ENCODE measurements at regions not wholly inside any gene's neighbourhood (a gene's known extent, or its start where the extent isn't known, plus 50 kb on each side); places are given as distances from the start of the nearest gene placed in this dataset.

DNA sequence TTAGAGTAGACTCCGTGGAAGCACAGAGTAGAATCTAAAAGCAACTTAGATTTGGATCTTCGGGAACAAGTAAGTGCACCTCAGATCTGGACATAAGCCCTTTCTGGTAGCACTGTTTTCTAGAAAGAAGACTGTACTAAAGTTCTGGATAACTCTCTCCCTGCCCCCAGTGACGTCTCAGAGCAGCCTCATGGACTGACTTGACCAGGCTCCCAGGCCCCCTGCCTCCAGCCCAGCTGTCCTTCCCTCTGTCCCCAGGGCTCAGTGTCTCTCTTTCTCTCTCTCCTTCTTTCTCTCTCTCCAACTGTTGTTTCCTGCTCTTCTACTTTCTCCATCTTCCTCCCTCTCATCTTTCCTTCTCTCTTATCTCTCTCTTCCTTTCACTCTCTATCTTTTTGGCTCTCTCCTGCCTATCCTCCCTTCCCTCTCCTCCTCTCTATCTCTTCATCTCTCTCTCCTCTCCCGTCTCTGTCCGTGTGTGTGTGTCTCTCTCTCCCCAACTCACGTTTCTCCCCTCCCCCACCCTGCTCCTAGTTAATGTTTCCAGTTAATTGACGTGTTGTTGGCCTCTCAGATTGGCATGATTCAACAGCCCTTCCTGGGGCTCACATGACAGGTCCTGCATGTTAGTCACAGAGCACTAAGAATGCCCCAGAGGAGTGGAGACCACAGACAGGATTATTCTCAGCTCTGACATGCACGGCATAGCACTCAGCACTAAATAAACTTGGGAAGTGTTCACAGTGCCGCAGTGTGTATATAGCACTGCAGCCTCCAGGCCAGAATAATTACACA lies 180.4 kb upstream of the FOXQ1 start:
- peaks cover 23% of the 10 kb centered on the region for H3K4me1 ChIP-seq (ENCODE audit: insufficient read depth)
- H3K79me2 ChIP-seq (ENCODE audit: insufficient read depth), result no peaks in the 10 kb centered on the region
- in situ Hi-C loops (cut with MboI), result no loop called here
- 43 to 47% methylated on average over 9 of the region's 9 CpGs for WGBS, 2 experiments (ENCODE audit: low coverage in 1 of 2, low lambda C conversion rate in 2 of 2, missing lambda C conversion rate in 2 of 2)
- H3K36me3 ChIP-seq (ENCODE audit: low read depth), result no peaks in the 10 kb centered on the region
- H3K9me3 ChIP-seq (ENCODE audit: low read depth), result no peaks in the 10 kb centered on the region
- H3K27ac ChIP-seq, result no peak overlapping the region
- peak; percentile 89 for DNase-seq
- H2AFZ ChIP-seq, result no peak overlapping the region
- H3K27me3 ChIP-seq (replicated peaks; ENCODE audit: insufficient read depth), result no peaks in the 10 kb centered on the region
- no peaks in the 10 kb centered on the region for H4K20me1 ChIP-seq (ENCODE audit: insufficient read depth)
- peaks cover 11% of the 10 kb centered on the region for H3F3A ChIP-seq (ENCODE audit: insufficient read depth)
- H3K4me3 ChIP-seq, result no peak overlapping the region
- no peaks in the 10 kb centered on the region for H3K9me2 ChIP-seq (ENCODE audit: insufficient read depth)
- no peak overlapping the region for H3K4me2 ChIP-seq (ENCODE audit: unreplicated experiment)
- no peak overlapping the region for H3K9ac ChIP-seq
- TF ChIP-seq EZH2phosphoT487 (IDR thresholded peaks at IDR 0.05; ENCODE audit: insufficient read depth, low read depth) (0 out of 2 replicates have a peak, but pooled peaks have one; percentile 28), EZH2 (IDR thresholded peaks at IDR 0.05; ENCODE audit: insufficient read depth, poor library complexity, severe bottlenecking) (no peak)

DNA sequence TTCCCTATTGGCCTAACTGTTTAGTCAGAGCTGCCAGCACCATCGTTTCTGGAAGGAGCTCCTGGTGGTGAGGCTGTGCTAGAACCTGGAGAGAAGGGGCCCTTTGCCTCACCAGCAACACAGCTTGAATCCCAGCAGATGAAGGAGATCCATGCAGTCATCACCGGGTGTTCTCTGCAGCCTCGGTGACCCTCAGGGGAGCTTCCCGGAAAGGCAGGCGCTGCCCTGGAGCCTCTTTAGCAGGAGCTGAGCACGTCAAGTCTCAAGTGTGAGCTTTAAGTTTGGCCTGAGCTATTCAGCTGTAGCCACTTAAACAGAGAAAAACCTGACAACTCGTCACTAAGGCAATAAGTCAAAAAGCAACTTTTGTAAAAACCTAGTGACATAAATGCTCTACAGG lies 181.2 kb upstream of the FOXQ1 start:
- H3K27me3 ChIP-seq (replicated peaks; ENCODE audit: insufficient read depth), result no peaks in the 10 kb centered on the region
- H4K20me1 ChIP-seq (ENCODE audit: insufficient read depth), result no peaks in the 10 kb centered on the region
- no peak overlapping the region for H3K4me3 ChIP-seq
- in situ Hi-C loops (cut with MboI), result no loop called here
- peaks cover 18% of the 10 kb centered on the region for H3K4me1 ChIP-seq (ENCODE audit: insufficient read depth)
- H3K27ac ChIP-seq, result no peak overlapping the region
- DNase-seq, result no peak
- no peak overlapping the region for H3K4me2 ChIP-seq (ENCODE audit: unreplicated experiment)
- TF ChIP-seq EZH2 (IDR thresholded peaks at IDR 0.05; ENCODE audit: insufficient read depth, poor library complexity, severe bottlenecking) (no peak), EZH2phosphoT487 (IDR thresholded peaks at IDR 0.05; ENCODE audit: insufficient read depth, low read depth) (no peak)
- no peaks in the 10 kb centered on the region for H3K9me2 ChIP-seq (ENCODE audit: insufficient read depth)
- no peaks in the 10 kb centered on the region for H3K36me3 ChIP-seq (ENCODE audit: low read depth)
- 81 to 83% methylated on average over 7 of the region's 7 CpGs for WGBS, 2 experiments (ENCODE audit: low coverage in 1 of 2, low lambda C conversion rate in 2 of 2, missing lambda C conversion rate in 2 of 2)
- no peaks in the 10 kb centered on the region for H3K9me3 ChIP-seq (ENCODE audit: low read depth)
- H2AFZ ChIP-seq, result no peak overlapping the region
- peaks cover 6% of the 10 kb centered on the region for H3F3A ChIP-seq (ENCODE audit: insufficient read depth)
- H3K9ac ChIP-seq, result no peak overlapping the region
- no peaks in the 10 kb centered on the region for H3K79me2 ChIP-seq (ENCODE audit: insufficient read depth)

DNA sequence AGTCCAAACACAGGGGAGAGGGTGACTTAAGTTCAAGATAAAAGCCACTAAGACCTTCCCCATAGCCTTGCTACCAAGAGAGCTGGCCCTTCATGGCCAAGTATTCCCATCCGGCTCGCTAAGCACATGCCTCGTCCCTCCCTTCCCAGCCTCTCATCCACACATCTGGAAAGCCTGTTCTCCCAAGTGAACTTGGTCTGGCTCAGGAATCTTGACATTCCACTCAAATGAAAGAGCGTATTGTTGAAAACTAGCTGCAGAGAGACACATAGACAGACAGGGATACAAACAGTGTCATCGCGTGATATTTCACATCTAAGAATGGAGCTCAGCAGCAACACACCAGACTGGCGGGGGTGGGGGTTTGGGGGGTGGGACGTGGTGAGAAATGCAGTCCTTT lies 182.8 kb upstream of the FOXQ1 start:
- WGBS, 2 experiments (ENCODE audit: low coverage in 1 of 2, low lambda C conversion rate in 2 of 2, missing lambda C conversion rate in 2 of 2), result 33% methylated on average over 8 of the region's 8 CpGs
- in situ Hi-C loops (cut with MboI), result no loop called here
- no peaks in the 10 kb centered on the region for H4K20me1 ChIP-seq (ENCODE audit: insufficient read depth)
- no peaks in the 10 kb centered on the region for H3F3A ChIP-seq (ENCODE audit: insufficient read depth)
- no peak overlapping the region for H3K4me3 ChIP-seq
- no peak overlapping the region for H2AFZ ChIP-seq
- H3K27ac ChIP-seq, result no peak overlapping the region
- no peak overlapping the region for H3K9ac ChIP-seq
- peak; percentile 48 for DNase-seq
- peaks cover 12% of the 10 kb centered on the region for H3K4me1 ChIP-seq (ENCODE audit: insufficient read depth)
- no peak overlapping the region for H3K4me2 ChIP-seq (ENCODE audit: unreplicated experiment)
- no peaks in the 10 kb centered on the region for H3K36me3 ChIP-seq (ENCODE audit: low read depth)
- no peaks in the 10 kb centered on the region; the same call in 1 of the 2 replicates for H3K27me3 ChIP-seq (replicated peaks; ENCODE audit: insufficient read depth)
- TF ChIP-seq EZH2phosphoT487 (IDR thresholded peaks at IDR 0.05; ENCODE audit: insufficient read depth, low read depth), result no peak
- TF ChIP-seq EZH2 (IDR thresholded peaks at IDR 0.05; ENCODE audit: insufficient read depth, poor library complexity, severe bottlenecking), result no peak
- no peaks in the 10 kb centered on the region for H3K79me2 ChIP-seq (ENCODE audit: insufficient read depth)
- no peaks in the 10 kb centered on the region for H3K9me2 ChIP-seq (ENCODE audit: insufficient read depth)
- H3K9me3 ChIP-seq (ENCODE audit: low read depth), result no peaks in the 10 kb centered on the region

DNA sequence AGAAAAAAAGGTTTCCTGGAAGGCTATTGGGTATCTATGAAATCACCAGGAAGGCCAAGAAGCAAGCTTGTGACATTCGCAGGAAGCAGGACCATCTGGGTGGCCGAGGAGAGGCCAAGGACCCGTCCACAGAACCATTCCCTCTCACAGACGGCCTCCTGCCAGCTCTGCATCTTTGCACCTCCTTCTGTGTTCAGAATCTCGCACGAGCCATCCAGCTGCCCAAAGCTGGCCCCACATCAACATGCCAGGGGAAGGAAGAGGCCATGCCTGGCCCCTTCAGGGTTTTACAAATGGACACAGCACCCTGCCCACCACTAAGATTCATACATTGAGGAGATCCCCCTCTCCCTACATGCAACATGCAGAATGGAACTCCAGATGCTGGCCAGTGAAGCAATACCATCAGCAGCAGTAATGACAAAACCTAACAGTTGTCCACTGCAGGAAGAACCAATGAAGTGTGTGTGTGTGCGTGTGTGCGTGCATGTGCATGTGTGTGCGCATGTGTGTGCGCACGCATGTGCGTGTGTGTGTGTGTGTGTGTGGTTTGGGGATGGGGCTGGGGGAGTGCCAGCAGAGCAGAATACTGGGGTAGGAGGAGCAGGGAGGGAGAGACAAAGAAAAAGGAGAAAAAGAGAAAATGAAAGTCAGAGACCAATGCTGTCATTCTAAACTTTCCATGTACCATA lies 184.2 kb upstream of the FOXQ1 start:
- H3K27ac ChIP-seq, result no peak overlapping the region
- H3K9me2 ChIP-seq (ENCODE audit: insufficient read depth), result no peaks in the 10 kb centered on the region
- H2AFZ ChIP-seq, result no peak overlapping the region
- no peaks in the 10 kb centered on the region for H3K79me2 ChIP-seq (ENCODE audit: insufficient read depth)
- DNase-seq, result no peak
- no peaks in the 10 kb centered on the region for H3K36me3 ChIP-seq (ENCODE audit: low read depth)
- H3K4me1 ChIP-seq (ENCODE audit: insufficient read depth), result peaks cover 12% of the 10 kb centered on the region
- H3K4me3 ChIP-seq, result no peak overlapping the region
- in situ Hi-C loops (cut with MboI), result no loop called here
- 80 to 91% methylated on average over 6 to 12 of the region's 12 CpGs for WGBS, 2 experiments (ENCODE audit: low coverage in 1 of 2, low lambda C conversion rate in 2 of 2, missing lambda C conversion rate in 2 of 2)
- H3K9ac ChIP-seq, result no peak overlapping the region
- no peak overlapping the region for H3K4me2 ChIP-seq (ENCODE audit: unreplicated experiment)
- no peaks in the 10 kb centered on the region for H3K9me3 ChIP-seq (ENCODE audit: low read depth)
- H3K27me3 ChIP-seq (replicated peaks; ENCODE audit: insufficient read depth), result no peaks in the 10 kb centered on the region; the same call in none of the 2 replicates
- TF ChIP-seq EZH2 (IDR thresholded peaks at IDR 0.05; ENCODE audit: insufficient read depth, poor library complexity, severe bottlenecking), result no peak
- no peak for TF ChIP-seq EZH2phosphoT487 (IDR thresholded peaks at IDR 0.05; ENCODE audit: insufficient read depth, low read depth)
- no peaks in the 10 kb centered on the region for H4K20me1 ChIP-seq (ENCODE audit: insufficient read depth)
- no peaks in the 10 kb centered on the region for H3F3A ChIP-seq (ENCODE audit: insufficient read depth)

Measured in GM23248 (cell line).